ENCODE measurements at regions not wholly inside any gene's neighbourhood (a gene's known extent, or its start where the extent isn't known, plus 50 kb on each side); places are given as distances from the start of the nearest gene placed in this dataset.

GRCh38 chr18:67268530-67268929 lies 248.0 kb downstream of the DSEL start:
- no peak for DNase-seq
- H3K4me1 ChIP-seq (ENCODE audit: control insufficient read depth, insufficient read depth, low read length): no peaks in the 10 kb centered on the region
- H3K9me3 ChIP-seq (ENCODE audit: control insufficient read depth, low read length): peaks cover 11% of the 10 kb centered on the region
- no peak overlapping the region for H3K9ac ChIP-seq (ENCODE audit: extremely low read depth, low read length, poor library complexity, severe bottlenecking)
- 91 to 96% methylated on average over 2 to 3 of the region's 3 CpGs for WGBS, 2 experiments (ENCODE audit: insufficient coverage in 1 of 2, insufficient read length in 1 of 2)
- no peaks in the 10 kb centered on the region for H3K36me3 ChIP-seq (ENCODE audit: control insufficient read depth, insufficient read depth, low read length)
- H3K9me3 Mint-ChIP-seq: peaks cover 7% of the 10 kb centered on the region
- no peak for TF ChIP-seq CTCF (conservative IDR thresholded peaks at IDR 0.05)
- peaks cover 5% of the 10 kb centered on the region for H3K36me3 Mint-ChIP-seq (ENCODE audit: low read depth)
- no peak overlapping the region for H3K27ac Mint-ChIP-seq
- H3K27me3 ChIP-seq (ENCODE audit: control insufficient read depth, insufficient read depth, low read length, poor library complexity, severe bottlenecking): no peaks in the 10 kb centered on the region
- H3K4me3 Mint-ChIP-seq: no peak overlapping the region
- H3K4me1 Mint-ChIP-seq: peaks cover 10% of the 10 kb centered on the region
- H3K27me3 Mint-ChIP-seq (ENCODE audit: insufficient read depth): no peaks in the 10 kb centered on the region
- no peak overlapping the region for H3K4me3 ChIP-seq (ENCODE audit: low read length)
- no peak overlapping the region for H3K27ac ChIP-seq (ENCODE audit: low read depth, low read length)

- no peaks in the 10 kb centered on the region for H3K9me3 ChIP-seq (ENCODE audit: control insufficient read depth, low read length)
- WGBS, 2 experiments (ENCODE audit: insufficient coverage in 1 of 2, insufficient read length in 1 of 2): 57 to 76% methylated on average over 2 to 5 of the region's 5 CpGs
- H3K27me3 ChIP-seq (ENCODE audit: control insufficient read depth, insufficient read depth, low read length, poor library complexity, severe bottlenecking): no peaks in the 10 kb centered on the region
- Mint-ChIP-seq H3K27ac (no peak overlapping the region), H3K4me3 (no peak overlapping the region), H3K36me3 (ENCODE audit: low read depth) (no peaks in the 10 kb centered on the region), H3K4me1 (peaks cover 12% of the 10 kb centered on the region), H3K27me3 (ENCODE audit: insufficient read depth) (no peaks in the 10 kb centered on the region), H3K9me3 (no peaks in the 10 kb centered on the region)
- H3K9ac ChIP-seq (ENCODE audit: extremely low read depth, low read length, poor library complexity, severe bottlenecking): no peak overlapping the region
- no peak overlapping the region for H3K27ac ChIP-seq (ENCODE audit: low read depth, low read length)
- H3K4me3 ChIP-seq (ENCODE audit: low read length): no peak overlapping the region
- no peaks in the 10 kb centered on the region for H3K36me3 ChIP-seq (ENCODE audit: control insufficient read depth, insufficient read depth, low read length)
- no peak for TF ChIP-seq CTCF (conservative IDR thresholded peaks at IDR 0.05)
- DNase-seq: no peak
- H3K4me1 ChIP-seq (ENCODE audit: control insufficient read depth, insufficient read depth, low read length): peaks cover 2% of the 10 kb centered on the region
Observed at GRCh38 chr18:67266246-67267237, 250.0 kb downstream of the DSEL start.

GRCh38 chr18:67265464-67266245 lies 250.9 kb downstream of the DSEL start:
- Histone ChIP-seq H3K4me1 (ENCODE audit: control insufficient read depth, insufficient read depth, low read length) (peaks cover 6% of the 10 kb centered on the region), H3K4me3 (ENCODE audit: low read length) (no peak overlapping the region), H3K36me3 (ENCODE audit: control insufficient read depth, insufficient read depth, low read length) (no peaks in the 10 kb centered on the region), H3K27ac (ENCODE audit: low read depth, low read length) (no peak overlapping the region), H3K9me3 (ENCODE audit: control insufficient read depth, low read length) (no peaks in the 10 kb centered on the region), H3K27me3 (ENCODE audit: control insufficient read depth, insufficient read depth, low read length, poor library complexity, severe bottlenecking) (no peaks in the 10 kb centered on the region), H3K9ac (ENCODE audit: extremely low read depth, low read length, poor library complexity, severe bottlenecking) (no peak overlapping the region)
- H3K4me1 Mint-ChIP-seq: peaks cover 9% of the 10 kb centered on the region
- H3K27ac Mint-ChIP-seq: no peak overlapping the region
- H3K36me3 Mint-ChIP-seq (ENCODE audit: low read depth): no peaks in the 10 kb centered on the region
- H3K27me3 Mint-ChIP-seq (ENCODE audit: insufficient read depth): no peaks in the 10 kb centered on the region
- WGBS, 2 experiments (ENCODE audit: insufficient coverage in 1 of 2, insufficient read length in 1 of 2): 98 to 100% methylated on average over 1 to 5 of the region's 5 CpGs
- no peaks in the 10 kb centered on the region for H3K9me3 Mint-ChIP-seq
- no peak overlapping the region for H3K4me3 Mint-ChIP-seq
- TF ChIP-seq CTCF (conservative IDR thresholded peaks at IDR 0.05): no peak
- DNase-seq: no peak

Measured in endodermal cell (in vitro differentiated cells).